ENCODE measurements at regions not wholly inside any gene's neighbourhood (a gene's known extent, or its start where the extent isn't known, plus 50 kb on each side); places are given as distances from the start of the nearest gene placed in this dataset.

- WGBS, 2 donors: 63 to 94% methylated on average over 3 of the region's 3 CpGs
- TF ChIP-seq CTCF (IDR thresholded peaks at IDR 0.05): no peak
- TF ChIP-seq POLR2A (IDR thresholded peaks at IDR 0.05): no peak
- intact Hi-C loops (cut with DNase I; ENCODE audit: low total_unique reads): no loop called here
- H3K4me3 ChIP-seq (ENCODE audit: low read depth, poor library complexity, severe bottlenecking): no peak overlapping the region
- DNase-seq (ENCODE audit: low spot score in 2 of 2): no peak
Measured at GRCh38 chr1:170219163-170219562, 73.4 kb downstream of the NTMT2 start.

- TF ChIP-seq CTCF (IDR thresholded peaks at IDR 0.05) (no peak), POLR2A (IDR thresholded peaks at IDR 0.05) (no peak)
- DNase-seq (ENCODE audit: low spot score in 2 of 2): peak in 1 of 2 donors; percentile 73
- H3K4me3 ChIP-seq (ENCODE audit: low read depth, poor library complexity, severe bottlenecking): no peak overlapping the region
- intact Hi-C loops (cut with DNase I; ENCODE audit: low total_unique reads): no loop called here
- WGBS, 2 donors: 52 to 55% methylated on average over 2 of the region's 2 CpGs
Measured at GRCh38 chr1:170221031-170221430, 75.3 kb downstream of the NTMT2 start.

GRCh38 chr1:170221495-170221894 lies 75.7 kb downstream of the NTMT2 start:
- TF ChIP-seq POLR2A (IDR thresholded peaks at IDR 0.05) (no peak), CTCF (IDR thresholded peaks at IDR 0.05) (no peak)
- intact Hi-C loops (cut with DNase I; ENCODE audit: low total_unique reads): no loop called here
- H3K4me3 ChIP-seq (ENCODE audit: low read depth, poor library complexity, severe bottlenecking): no peak overlapping the region
- no peak for DNase-seq (ENCODE audit: low spot score in 2 of 2)
- 75 to 82% methylated on average over 2 of the region's 2 CpGs for WGBS, 2 donors

- 62 to 64% methylated on average over 3 of the region's 3 CpGs for WGBS, 2 donors
- DNase-seq (ENCODE audit: low spot score in 2 of 2): no peak
- TF ChIP-seq CTCF (IDR thresholded peaks at IDR 0.05) (no peak), POLR2A (IDR thresholded peaks at IDR 0.05) (no peak)
- intact Hi-C loops (cut with DNase I; ENCODE audit: low total_unique reads): no loop called here
- H3K4me3 ChIP-seq (ENCODE audit: low read depth, poor library complexity, severe bottlenecking): no peak overlapping the region
Measured at GRCh38 chr1:170224469-170224868, 78.7 kb downstream of the NTMT2 start.

- TF ChIP-seq CTCF (IDR thresholded peaks at IDR 0.05) (no peak), POLR2A (IDR thresholded peaks at IDR 0.05) (no peak)
- DNase-seq (ENCODE audit: low spot score in 2 of 2): no peak
- intact Hi-C loops (cut with DNase I; ENCODE audit: low total_unique reads): no loop called here
- 63 to 70% methylated on average over 2 of the region's 2 CpGs for WGBS, 2 donors
- H3K4me3 ChIP-seq (ENCODE audit: low read depth, poor library complexity, severe bottlenecking): no peak overlapping the region
Measured at GRCh38 chr1:170225781-170226530, 80.2 kb downstream of the NTMT2 start.

GRCh38 chr1:170226767-170227166 lies 81.0 kb downstream of the NTMT2 start:
- 85 to 94% methylated on average over 1 of the region's 1 CpG for WGBS, 2 donors
- intact Hi-C loops (cut with DNase I; ENCODE audit: low total_unique reads): no loop called here
- no peak for TF ChIP-seq POLR2A (IDR thresholded peaks at IDR 0.05)
- TF ChIP-seq CTCF (IDR thresholded peaks at IDR 0.05): no peak
- no peak for DNase-seq (ENCODE audit: low spot score in 2 of 2)
- H3K4me3 ChIP-seq (ENCODE audit: low read depth, poor library complexity, severe bottlenecking): no peak overlapping the region

Data from lower leg skin (tissue), 4 donors.